ENCODE measurements at regions not wholly inside any gene's neighbourhood (a gene's known extent, or its start where the extent isn't known, plus 50 kb on each side); places are given as distances from the start of the nearest gene placed in this dataset.

- no peak for TF ChIP-seq CTCF (IDR thresholded peaks at IDR 0.05; ENCODE audit: insufficient read depth, low read depth, low read length, missing control alignments)
- H3K4me3 ChIP-seq (ENCODE audit: low read length) = no peak overlapping the region
- no peak for DNase-seq (ENCODE audit: low read depth)
Measured at GRCh38 chr5:71877511-71877910, 158.4 kb downstream of the CARTPT start.

DNA sequence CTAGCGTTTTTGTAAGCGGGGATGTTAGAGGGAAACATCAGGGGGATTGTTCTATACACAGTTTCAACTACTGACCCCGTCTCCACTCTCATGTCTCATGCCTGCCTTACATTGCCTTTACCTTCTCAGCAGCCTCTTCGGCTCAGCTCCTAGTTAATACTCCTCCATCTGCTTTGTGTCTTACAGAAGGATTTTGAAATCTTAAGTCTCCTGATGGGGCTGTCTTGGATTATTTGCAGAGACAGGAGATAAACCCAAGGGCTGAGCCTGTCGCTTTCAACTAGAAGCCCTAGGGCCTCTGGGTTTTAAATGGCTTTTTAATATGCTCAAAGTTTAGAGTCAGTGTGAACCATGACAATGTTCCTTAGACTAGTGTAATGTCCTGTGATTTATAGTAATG lies 161.5 kb downstream of the CARTPT start:
- H3K4me3 ChIP-seq (ENCODE audit: low read length) = no peak overlapping the region
- no peak for TF ChIP-seq CTCF (IDR thresholded peaks at IDR 0.05; ENCODE audit: insufficient read depth, low read depth, low read length, missing control alignments)
- no peak for DNase-seq (ENCODE audit: low read depth)

- no peak for TF ChIP-seq CTCF (IDR thresholded peaks at IDR 0.05; ENCODE audit: insufficient read depth, low read depth, low read length, missing control alignments)
- DNase-seq (ENCODE audit: low read depth) = peak; percentile 39
- no peak overlapping the region for H3K4me3 ChIP-seq (ENCODE audit: low read length)
Measured at GRCh38 chr5:71882826-71883741, 164.0 kb downstream of the CARTPT start.

DNA sequence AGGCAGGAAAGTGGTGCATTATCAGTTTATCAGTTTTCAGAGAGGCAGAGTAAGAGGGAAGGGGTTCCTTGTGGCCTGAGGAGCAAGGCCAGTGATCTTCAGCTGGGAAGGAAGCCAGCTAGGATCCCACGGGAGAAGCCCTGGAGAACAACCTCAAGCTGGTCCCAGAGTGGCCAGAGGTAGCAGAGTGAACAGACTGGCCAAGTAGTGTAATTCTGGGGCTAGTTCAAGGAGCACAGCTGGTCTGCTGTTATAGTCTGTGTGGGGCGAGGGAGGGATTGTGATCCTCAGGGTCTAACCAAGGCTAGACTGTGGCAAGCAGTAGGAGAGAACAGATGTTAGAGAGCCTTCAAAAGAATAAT lies 164.6 kb downstream of the CARTPT start:
- DNase-seq (ENCODE audit: low read depth) = no peak
- H3K4me3 ChIP-seq (ENCODE audit: low read length) = no peak overlapping the region
- TF ChIP-seq CTCF (IDR thresholded peaks at IDR 0.05; ENCODE audit: insufficient read depth, low read depth, low read length, missing control alignments) = no peak

DNA sequence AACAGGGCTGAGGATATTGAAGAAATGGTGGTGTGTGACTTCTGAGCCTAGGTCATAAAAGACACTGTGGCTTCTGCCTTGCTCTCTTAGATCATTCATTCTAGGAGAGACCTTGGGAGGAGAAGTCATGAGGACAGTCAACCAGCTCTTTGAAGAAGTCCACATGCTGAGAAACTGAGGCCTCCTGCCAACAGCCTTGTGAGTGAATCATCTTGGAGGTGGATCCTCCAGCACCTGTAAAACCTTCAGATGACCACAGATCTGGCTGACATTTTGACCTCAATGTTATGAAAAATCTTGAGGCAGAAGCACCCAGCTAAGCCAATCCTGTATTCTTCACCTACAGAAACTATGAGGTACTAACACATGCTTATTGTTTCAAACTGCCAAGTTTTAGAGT lies 165.9 kb downstream of the CARTPT start:
- no peak overlapping the region for H3K4me3 ChIP-seq (ENCODE audit: low read length)
- no peak for TF ChIP-seq CTCF (IDR thresholded peaks at IDR 0.05; ENCODE audit: insufficient read depth, low read depth, low read length, missing control alignments)
- DNase-seq (ENCODE audit: low read depth) = no peak

GRCh38 chr5:71886406-71886805 lies 167.3 kb downstream of the CARTPT start:
- DNase-seq (ENCODE audit: low read depth) = no peak
- no peak for TF ChIP-seq CTCF (IDR thresholded peaks at IDR 0.05; ENCODE audit: insufficient read depth, low read depth, low read length, missing control alignments)

GRCh38 chr5:71887680-71888079 lies 168.6 kb downstream of the CARTPT start:
- TF ChIP-seq CTCF (IDR thresholded peaks at IDR 0.05; ENCODE audit: insufficient read depth, low read depth, low read length, missing control alignments) = no peak
- DNase-seq (ENCODE audit: low read depth) = peak; percentile 85
- H3K4me3 ChIP-seq (ENCODE audit: low read length) = no peak overlapping the region

More at GRCh38 chr5:71886406-71886805, 167.3 kb downstream of the CARTPT start:
- no peak overlapping the region for H3K4me3 ChIP-seq (ENCODE audit: low read length)

All from epithelial cell of esophagus (primary cell).